ENCODE measurements at regions not wholly inside any gene's neighbourhood (a gene's known extent, or its start where the extent isn't known, plus 50 kb on each side); places are given as distances from the start of the nearest gene placed in this dataset.

DNA sequence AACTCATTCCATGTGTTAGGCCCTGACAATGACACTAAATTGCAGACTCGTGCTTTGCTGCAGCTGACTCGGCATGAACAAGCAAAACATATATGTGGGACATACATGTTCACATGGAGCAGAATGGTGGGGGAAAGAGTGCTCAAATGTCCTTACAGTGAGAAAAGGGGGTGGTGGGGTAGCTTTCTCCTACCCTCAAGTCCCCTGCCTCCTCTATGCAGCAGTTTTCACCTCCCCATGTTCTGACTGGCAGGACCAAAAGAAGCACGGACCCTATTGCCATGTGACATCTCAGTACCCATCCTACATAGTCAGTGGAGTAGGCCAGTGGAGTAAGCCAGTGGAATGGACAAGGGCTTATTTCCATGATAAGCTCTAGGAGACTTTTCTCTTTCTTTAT lies 259.3 kb downstream of the TTC32 start:
- peaks cover 0 to 10% (median 0%) of the 10 kb centered on the region in 12 donors for H3K9me3 ChIP-seq
- H3K36me3 ChIP-seq: no peaks in the 10 kb centered on the region
- 88 to 100% (median 95%) methylated on average over 3 of the region's 3 CpGs for WGBS, 4 donors
- intact Hi-C loops (cut with DNase I): no loop called here
- TF ChIP-seq POLR2A (IDR thresholded peaks at IDR 0.05) (no peak), CTCF (IDR thresholded peaks at IDR 0.05) (no peak)
- H3K4me1 ChIP-seq: no peaks in the 10 kb centered on the region
- no peak for DNase-seq
- H3K4me3 ChIP-seq: no peak overlapping the region
- H3K27ac ChIP-seq: no peak overlapping the region
- no peaks in the 10 kb centered on the region for H3K27me3 ChIP-seq
- no peak for ATAC-seq

DNA sequence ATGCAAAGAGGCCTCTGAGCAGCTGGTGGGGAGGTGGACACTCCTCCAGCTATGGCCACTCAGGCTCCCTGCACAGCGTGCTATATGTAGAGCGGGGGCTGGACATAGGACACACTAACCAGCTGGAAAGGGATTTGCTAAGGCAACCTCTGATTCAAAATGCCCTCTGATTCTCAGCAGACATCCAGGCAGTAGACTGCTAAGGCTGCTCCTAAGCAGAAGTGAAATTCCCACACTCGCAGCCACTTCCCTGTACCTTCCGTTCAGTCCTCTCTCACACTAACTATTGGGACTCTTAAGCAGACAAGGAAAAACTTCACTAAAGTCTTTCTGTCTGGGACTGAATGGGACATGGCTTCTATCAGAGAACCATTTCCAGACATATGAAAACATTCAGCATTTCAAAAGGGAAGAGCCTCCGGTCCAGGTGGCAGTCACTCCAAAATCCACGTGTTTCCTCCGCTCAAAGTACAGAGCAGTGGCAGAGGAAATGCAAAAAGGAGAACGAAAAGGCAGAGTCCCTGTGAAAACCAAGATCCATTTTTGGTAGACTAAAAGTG lies 265.8 kb downstream of the TTC32 start:
- H3K4me1 ChIP-seq: peaks cover 0 to 14% (median 2%) of the 10 kb centered on the region in 12 donors
- TF ChIP-seq POLR2A (IDR thresholded peaks at IDR 0.05): no peak
- TF ChIP-seq CTCF (IDR thresholded peaks at IDR 0.05): no peak
- no peak overlapping the region for H3K27ac ChIP-seq
- no peak overlapping the region for H3K4me3 ChIP-seq
- no peaks in the 10 kb centered on the region for H3K9me3 ChIP-seq
- ATAC-seq (no peak), DNase-seq (no peak)
- no peaks in the 10 kb centered on the region for H3K27me3 ChIP-seq
- WGBS, 4 donors: 75 to 85% (median 79%) methylated on average over 7 to 8 of the region's 8 CpGs
- intact Hi-C loops (cut with DNase I): no loop called here
- no peaks in the 10 kb centered on the region for H3K36me3 ChIP-seq

- peaks cover 0 to 13% (median 6%) of the 10 kb centered on the region in 12 donors for H3K9me3 ChIP-seq
- H3K4me3 ChIP-seq: no peak overlapping the region
- ATAC-seq (peak; percentile 90 to 98 (median 94)), DNase-seq (peak in 4 of 5 donors; percentile 22 to 83 (median 48))
- TF ChIP-seq POLR2A (IDR thresholded peaks at IDR 0.05) (no peak), CTCF (IDR thresholded peaks at IDR 0.05) (no peak)
- H3K4me1 ChIP-seq: peaks cover 0 to 14% (median 2%) of the 10 kb centered on the region in 12 donors
- intact Hi-C loops (cut with DNase I): no loop called here
- H3K36me3 ChIP-seq: no peaks in the 10 kb centered on the region
- 24 to 41% (median 35%) methylated on average over 5 of the region's 5 CpGs for WGBS, 4 donors
- no peaks in the 10 kb centered on the region for H3K27me3 ChIP-seq
- peak overlapping the region in 2 of 12 donors; percentile 8 to 12 for H3K27ac ChIP-seq
Measured at GRCh38 chr2:19632403-19632991, 269.3 kb downstream of the TTC32 start.

DNA sequence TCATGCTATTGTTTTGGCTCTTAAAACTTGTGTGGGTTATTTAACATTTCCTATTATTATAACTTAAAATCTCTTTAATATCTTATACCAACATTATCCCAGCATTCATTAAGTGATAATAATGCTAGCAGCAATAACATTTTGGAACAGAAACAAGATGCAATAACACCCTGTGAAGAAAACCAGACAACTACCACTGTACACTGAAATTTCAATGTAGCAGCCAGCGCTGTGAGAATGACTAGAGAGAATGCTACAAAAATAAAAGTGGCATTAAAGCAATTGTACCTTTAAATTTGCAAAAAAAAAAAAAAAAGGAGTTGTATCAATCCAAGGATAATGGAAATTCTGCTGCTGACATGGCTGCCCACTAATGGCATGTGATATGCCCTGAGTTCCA lies 269.9 kb downstream of the TTC32 start:
- H3K27me3 ChIP-seq: no peaks in the 10 kb centered on the region
- TF ChIP-seq CTCF (IDR thresholded peaks at IDR 0.05) (no peak), POLR2A (IDR thresholded peaks at IDR 0.05) (no peak)
- H3K9me3 ChIP-seq: peaks cover 0 to 20% (median 11%) of the 10 kb centered on the region in 12 donors
- 66 to 84% (median 74%) methylated on average over 1 of the region's 1 CpG for WGBS, 4 donors
- no peaks in the 10 kb centered on the region for H3K36me3 ChIP-seq
- peak overlapping the region in 1 of 12 donors; percentile 8 for H3K27ac ChIP-seq
- intact Hi-C loops (cut with DNase I): no loop called here
- ATAC-seq (peak in 1 of 4 donors; percentile 19), DNase-seq (no peak)
- no peak overlapping the region for H3K4me3 ChIP-seq
- peaks cover 0 to 14% (median 2%) of the 10 kb centered on the region in 12 donors for H3K4me1 ChIP-seq
